ES-I3 (cell line): ENCODE measurements at regions not wholly inside any gene's neighbourhood (a gene's known extent, or its start where the extent isn't known, plus 50 kb on each side); places are given as distances from the start of the nearest gene placed in this dataset.

Experiments
- H3K36me3 ChIP-seq: 2 replicates; pipeline ENCODE4 v1.6.1; 2013; ENCODE audit warnings: mild to moderate bottlenecking, low read length, control low read depth, moderate library complexity; ENCODE audit not compliant: insufficient read depth
- H3K4me1 ChIP-seq: 2 replicates; pipeline ENCODE4 v1.6.1; 2013; ENCODE audit warnings: mild to moderate bottlenecking, control low read depth, low read length; ENCODE audit not compliant: insufficient read depth
- H3K9ac ChIP-seq: 2 replicates; pipeline ENCODE4 v1.6.1; 2013; ENCODE audit warnings: low read depth, mild to moderate bottlenecking, low read length, moderate library complexity
- H3K9me3 ChIP-seq: 2 replicates; pipeline ENCODE4 v1.6.1; 2013; ENCODE audit warnings: mild to moderate bottlenecking, low read length, moderate library complexity; ENCODE audit not compliant: control insufficient read depth, insufficient read depth

DNA sequence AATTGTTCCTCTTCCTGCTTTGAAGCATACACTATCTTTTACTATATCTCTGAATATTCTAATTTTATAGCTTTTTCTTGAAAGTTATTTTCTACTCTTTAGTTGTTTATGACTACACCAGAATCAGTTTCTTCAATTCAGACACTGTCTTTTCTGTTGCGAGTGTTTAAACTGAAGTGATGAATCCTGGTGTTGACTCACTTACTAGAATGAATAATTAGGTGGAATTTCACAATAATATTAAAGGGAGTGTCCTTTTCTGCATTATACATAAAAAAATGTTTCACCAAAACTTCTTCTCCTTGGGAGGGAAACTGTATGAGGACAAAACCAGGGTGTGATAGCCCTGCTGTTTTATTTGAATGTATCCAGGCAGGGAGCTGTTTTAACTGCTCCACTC lies 1383.1 kb downstream of the C4orf33 start:
- H3K4me1 ChIP-seq, result no peaks in the 10 kb centered on the region
- H3K9ac ChIP-seq, result no peak overlapping the region
- H3K36me3 ChIP-seq, result no peaks in the 10 kb centered on the region
- no peaks in the 10 kb centered on the region for H3K9me3 ChIP-seq

DNA sequence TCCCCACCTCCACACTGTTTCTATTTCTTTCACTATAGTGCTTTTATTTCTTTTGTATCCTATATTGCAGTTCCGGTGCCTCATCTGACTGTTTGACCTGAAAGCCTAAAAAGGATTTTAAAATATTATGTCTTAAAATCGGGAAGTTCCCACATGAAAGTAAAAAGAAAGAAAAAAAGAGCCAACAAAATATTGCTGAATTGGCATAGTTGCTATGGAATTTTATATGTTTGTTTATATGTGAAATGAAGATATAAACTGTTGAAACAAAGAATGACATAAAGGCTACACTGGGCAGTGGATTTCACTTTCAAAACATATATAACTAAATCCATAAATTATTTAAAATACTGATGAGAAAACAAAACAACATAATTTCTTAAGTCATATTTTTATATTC lies 1383.7 kb downstream of the C4orf33 start:
- no peaks in the 10 kb centered on the region for H3K36me3 ChIP-seq
- no peaks in the 10 kb centered on the region for H3K9me3 ChIP-seq
- no peak overlapping the region for H3K9ac ChIP-seq
- H3K4me1 ChIP-seq, result no peaks in the 10 kb centered on the region

DNA sequence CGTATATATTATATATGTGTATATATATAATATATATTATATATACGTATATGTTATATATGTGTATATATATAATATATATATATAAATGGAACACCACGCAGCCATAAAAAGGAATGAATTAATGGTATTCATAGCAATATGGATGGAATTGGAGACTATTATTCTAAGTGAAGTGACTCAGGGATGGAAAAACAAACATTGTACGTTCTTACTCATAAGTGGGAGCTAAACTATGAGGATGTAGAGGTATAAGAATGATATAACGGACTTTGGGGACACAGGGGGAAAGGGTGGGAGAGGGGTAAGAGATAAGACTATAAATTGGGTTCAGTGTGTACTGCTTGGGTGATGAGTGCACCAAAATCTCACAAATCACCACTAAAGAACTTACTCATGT lies 1388.9 kb downstream of the C4orf33 start:
- no peaks in the 10 kb centered on the region for H3K9me3 ChIP-seq
- no peaks in the 10 kb centered on the region for H3K4me1 ChIP-seq
- H3K9ac ChIP-seq, result no peak overlapping the region
- no peaks in the 10 kb centered on the region for H3K36me3 ChIP-seq

DNA sequence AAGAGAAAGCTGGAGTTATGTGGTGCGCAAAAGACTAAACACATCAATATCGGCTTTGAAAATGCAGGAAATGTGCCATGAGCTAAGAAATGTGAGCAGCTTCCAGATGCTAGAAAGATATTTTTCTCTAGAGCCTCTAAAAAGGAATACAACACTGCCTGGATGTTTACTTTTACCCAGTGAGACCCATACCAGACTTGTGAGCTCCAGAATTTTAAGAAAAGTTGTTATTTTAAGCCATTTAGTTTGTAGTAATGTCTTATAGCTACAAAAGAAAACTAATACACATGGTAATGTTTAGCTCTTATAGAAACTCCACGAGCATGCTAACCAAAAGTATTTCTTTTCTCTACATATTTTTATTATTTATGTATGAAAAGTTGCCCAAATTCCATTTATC lies 1389.4 kb downstream of the C4orf33 start:
- no peak overlapping the region for H3K9ac ChIP-seq
- H3K9me3 ChIP-seq, result no peaks in the 10 kb centered on the region
- no peaks in the 10 kb centered on the region for H3K4me1 ChIP-seq
- H3K36me3 ChIP-seq, result no peaks in the 10 kb centered on the region

DNA sequence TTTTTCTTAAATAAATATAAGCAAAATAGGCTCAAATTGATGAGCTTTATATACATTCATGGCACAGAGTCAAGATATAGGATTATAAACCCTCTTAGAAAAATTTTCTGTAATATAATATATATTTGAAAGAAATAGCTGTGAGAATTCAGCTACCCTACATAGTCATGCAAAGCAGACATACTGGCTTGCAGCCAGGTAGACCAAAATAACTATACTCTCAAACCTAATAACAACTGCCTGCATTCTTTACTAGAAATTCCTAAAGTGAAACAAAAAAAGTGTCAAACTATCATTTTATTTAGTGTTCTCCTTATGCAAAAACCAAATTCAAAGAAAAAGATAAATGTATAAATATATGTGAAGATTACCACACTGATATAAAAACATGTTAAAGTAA lies 1390.2 kb downstream of the C4orf33 start:
- Histone ChIP-seq H3K9ac (no peak overlapping the region), H3K4me1 (no peaks in the 10 kb centered on the region), H3K9me3 (peaks cover 3% of the 10 kb centered on the region; the same call in 1 of the 2 replicates), H3K36me3 (no peaks in the 10 kb centered on the region)

DNA sequence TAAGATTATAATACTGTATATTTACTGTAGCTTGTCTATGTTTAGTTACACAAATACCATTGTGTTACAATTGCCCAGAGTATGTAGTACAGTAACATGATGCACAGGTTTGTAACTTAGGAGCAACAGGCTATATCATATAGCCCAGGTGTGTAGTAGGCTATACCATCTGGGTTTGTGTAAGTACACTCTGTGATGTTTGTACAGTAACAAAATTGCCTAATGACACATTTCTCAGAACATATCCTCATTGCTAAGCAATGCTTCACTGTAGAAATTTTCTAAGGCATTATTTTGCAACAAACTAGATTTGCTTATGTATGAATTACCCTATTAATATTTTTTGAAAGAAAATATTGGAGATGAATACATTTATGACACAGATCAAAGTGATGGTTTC lies 1390.9 kb downstream of the C4orf33 start:
- H3K9ac ChIP-seq, result no peak overlapping the region
- H3K4me1 ChIP-seq, result no peaks in the 10 kb centered on the region
- peaks cover 3% of the 10 kb centered on the region; the same call in 1 of the 2 replicates for H3K9me3 ChIP-seq
- H3K36me3 ChIP-seq, result no peaks in the 10 kb centered on the region

DNA sequence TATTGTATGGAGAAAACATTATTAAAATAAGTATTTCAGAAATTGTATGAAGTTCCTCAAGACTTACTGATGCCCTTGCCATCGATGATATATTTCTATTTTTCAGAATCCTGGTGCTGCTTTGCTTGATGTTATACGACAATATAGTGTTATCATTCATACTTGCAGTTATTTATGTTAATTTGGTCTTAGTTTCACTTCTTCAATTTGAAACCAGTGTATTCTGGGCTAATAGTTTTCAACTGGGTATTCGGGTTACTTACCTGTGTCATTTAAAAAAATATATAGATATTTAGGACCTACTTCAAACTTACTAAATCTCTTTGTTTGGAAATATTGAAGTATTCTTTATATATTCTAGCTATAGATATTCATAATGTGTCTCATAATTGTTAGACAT lies 1414.7 kb downstream of the C4orf33 start:
- H3K36me3 ChIP-seq, result no peaks in the 10 kb centered on the region
- H3K9ac ChIP-seq, result no peak overlapping the region
- no peaks in the 10 kb centered on the region for H3K9me3 ChIP-seq
- H3K4me1 ChIP-seq, result no peaks in the 10 kb centered on the region

DNA sequence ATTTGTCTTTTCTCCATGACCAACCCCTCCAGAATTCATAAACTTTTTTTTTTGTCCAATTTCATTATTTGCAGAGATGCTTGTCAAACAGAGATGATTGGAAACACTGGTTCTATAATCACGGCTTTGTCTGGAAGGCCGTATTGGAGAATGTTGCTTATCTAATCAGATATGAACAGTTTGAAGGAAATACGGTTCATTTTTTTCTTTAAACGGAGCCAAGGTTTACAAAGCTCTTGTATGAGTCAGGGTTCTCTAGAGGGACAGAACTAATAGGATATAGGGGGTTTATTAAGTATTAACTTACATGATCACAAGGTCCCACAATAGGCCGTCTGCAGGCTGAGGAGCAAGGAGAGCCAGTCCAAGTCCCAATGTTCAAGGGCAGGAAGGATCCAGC lies 1415.8 kb downstream of the C4orf33 start:
- H3K9me3 ChIP-seq, result no peaks in the 10 kb centered on the region
- no peak overlapping the region for H3K9ac ChIP-seq
- no peaks in the 10 kb centered on the region for H3K36me3 ChIP-seq
- H3K4me1 ChIP-seq, result no peaks in the 10 kb centered on the region

DNA sequence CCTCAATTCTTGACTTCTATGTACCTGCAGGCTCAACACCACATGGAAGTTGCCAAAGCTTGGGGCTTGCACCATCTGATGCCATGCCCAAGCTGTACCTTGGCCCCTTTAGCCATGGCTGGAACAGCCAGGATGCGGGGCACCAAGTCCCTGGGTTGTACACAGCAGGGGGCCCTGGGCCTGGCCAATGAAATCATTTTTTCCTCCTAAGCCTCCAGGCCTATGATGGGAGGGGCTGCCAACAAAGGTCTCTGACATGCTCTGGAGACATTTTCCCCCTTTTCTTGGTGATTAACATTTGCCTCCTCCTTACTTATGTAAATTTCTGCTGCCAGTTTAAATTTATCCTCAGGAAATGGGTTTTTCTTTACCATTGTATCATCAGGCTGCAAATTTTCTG lies 1428.1 kb downstream of the C4orf33 start:
- H3K9me3 ChIP-seq, result peaks cover 4% of the 10 kb centered on the region
- H3K36me3 ChIP-seq, result no peaks in the 10 kb centered on the region
- H3K9ac ChIP-seq, result no peak overlapping the region
- no peaks in the 10 kb centered on the region for H3K4me1 ChIP-seq

DNA sequence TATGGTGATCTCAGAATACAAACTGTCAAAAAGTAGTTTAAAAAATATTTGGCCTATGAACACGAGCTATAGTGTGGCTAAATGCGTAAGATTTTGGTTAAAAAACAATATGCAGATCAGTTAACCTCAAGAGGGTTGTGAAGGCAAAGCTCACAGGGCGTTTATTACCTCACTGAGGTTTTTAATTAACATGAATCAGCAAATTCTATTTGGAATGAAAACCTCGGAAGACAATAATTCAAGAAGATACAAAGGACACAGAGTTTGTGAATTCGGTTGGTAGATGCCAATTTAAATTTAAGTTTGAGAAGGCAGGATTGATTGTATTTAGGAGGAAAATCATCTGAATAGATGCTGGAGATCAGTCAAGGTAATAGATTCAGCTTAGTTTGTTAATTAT lies 1434.6 kb downstream of the C4orf33 start:
- Histone ChIP-seq H3K36me3 (no peaks in the 10 kb centered on the region), H3K9me3 (no peaks in the 10 kb centered on the region), H3K9ac (no peak overlapping the region), H3K4me1 (no peaks in the 10 kb centered on the region)

DNA sequence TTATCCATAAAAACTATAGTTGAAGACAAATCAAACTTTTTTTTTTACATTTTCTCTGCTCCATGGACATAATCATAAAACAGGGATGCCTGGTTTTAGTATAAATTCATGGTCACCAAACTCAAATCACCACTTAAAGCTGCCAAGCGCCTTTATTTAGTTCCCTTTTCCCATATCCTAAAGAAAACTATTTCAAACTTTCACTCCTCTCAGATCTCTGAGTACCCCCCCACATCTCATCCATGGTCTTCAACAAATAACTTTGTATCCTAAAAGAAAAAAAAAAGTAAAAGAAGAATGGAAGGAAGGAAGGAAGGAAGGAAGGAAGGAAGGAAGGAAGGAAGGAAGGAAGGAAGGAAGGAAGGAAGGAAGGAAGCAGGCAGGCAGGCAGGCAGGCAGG lies 1438.7 kb downstream of the C4orf33 start:
- no peaks in the 10 kb centered on the region for H3K36me3 ChIP-seq
- no peak overlapping the region for H3K9ac ChIP-seq
- H3K4me1 ChIP-seq, result no peaks in the 10 kb centered on the region
- H3K9me3 ChIP-seq, result no peaks in the 10 kb centered on the region

DNA sequence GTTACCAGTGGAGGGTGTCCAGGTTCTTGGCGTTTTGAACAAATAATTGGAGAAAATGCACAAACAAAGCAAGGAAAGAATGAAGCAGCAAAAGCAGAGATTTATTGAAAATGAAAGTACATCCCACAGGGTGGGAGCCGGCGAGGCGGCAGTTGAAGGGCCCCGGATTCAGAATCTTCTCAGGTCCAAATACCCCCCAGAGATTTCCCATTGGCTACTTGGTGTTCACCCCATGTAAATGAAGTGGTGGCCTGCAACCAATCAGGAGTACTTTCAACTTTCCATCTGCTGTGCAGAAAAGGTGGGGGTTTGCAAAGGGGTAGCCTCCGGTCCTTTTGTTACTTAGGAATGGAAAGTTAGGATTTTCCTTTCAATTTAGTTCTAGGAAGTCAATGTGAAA lies 1447.0 kb downstream of the C4orf33 start:
- Histone ChIP-seq H3K9ac (no peak overlapping the region), H3K4me1 (no peaks in the 10 kb centered on the region), H3K9me3 (no peaks in the 10 kb centered on the region), H3K36me3 (no peaks in the 10 kb centered on the region)

DNA sequence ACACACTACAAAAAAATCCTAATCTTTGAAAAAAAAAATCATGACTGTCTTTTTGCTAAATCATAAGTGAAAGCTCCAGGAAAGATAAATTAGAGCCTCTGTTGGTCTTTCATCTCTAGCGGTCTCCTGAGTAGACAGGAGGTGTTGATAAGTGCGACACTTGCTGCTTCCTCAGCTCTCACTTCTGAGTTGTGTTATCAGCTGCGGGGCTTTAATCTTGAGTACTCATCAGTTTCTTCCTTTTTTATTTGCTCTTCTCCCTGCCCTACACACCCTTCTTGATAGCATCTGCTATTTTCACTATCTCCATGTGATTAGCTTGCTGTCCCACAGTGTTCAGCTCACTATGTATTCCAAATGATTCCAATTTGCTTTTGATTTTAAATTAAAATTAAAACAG lies 1449.2 kb downstream of the C4orf33 start:
- Histone ChIP-seq H3K4me1 (no peaks in the 10 kb centered on the region), H3K36me3 (no peaks in the 10 kb centered on the region), H3K9ac (no peak overlapping the region), H3K9me3 (no peaks in the 10 kb centered on the region)

DNA sequence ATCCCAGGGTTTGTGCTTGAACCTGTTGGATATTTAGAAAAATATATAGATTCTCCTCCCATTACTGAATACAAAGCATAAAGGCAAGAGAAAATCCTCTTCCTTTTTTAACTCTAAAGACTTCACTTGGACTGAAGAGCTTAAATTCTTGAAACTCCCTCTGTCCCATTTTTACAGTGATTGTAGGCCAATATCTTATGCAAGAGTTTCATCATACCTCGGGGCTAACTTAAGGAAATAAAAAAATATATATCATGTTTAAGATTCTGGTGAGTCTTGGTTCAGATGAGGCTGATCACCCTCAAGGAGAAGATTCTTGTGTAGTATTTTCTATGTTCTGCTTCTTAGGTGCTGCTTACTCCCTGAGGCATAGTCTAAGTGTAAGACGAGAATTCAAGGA lies 1449.6 kb downstream of the C4orf33 start:
- H3K9me3 ChIP-seq, result no peaks in the 10 kb centered on the region
- no peak overlapping the region for H3K9ac ChIP-seq
- no peaks in the 10 kb centered on the region for H3K36me3 ChIP-seq
- H3K4me1 ChIP-seq, result no peaks in the 10 kb centered on the region

DNA sequence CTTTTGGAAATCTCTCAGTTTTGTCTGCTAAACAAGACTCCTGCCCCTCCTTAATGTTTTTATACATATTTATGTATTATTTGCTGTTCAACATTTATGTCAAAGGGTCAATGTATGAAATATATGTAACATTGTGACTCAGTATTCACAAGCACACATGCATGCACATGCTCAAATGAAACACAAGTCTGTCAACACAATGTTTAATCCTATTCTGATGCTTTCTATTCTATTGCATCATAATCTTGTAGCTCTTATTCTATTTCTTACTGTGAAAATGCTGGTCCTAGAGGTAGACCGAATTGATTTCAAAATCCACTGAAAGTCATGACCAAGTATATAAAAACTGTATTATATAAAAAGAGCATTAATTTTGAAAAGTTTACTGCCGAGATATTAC lies 1463.3 kb downstream of the C4orf33 start:
- Histone ChIP-seq H3K36me3 (no peaks in the 10 kb centered on the region), H3K9me3 (no peaks in the 10 kb centered on the region), H3K4me1 (no peaks in the 10 kb centered on the region), H3K9ac (no peak overlapping the region)

DNA sequence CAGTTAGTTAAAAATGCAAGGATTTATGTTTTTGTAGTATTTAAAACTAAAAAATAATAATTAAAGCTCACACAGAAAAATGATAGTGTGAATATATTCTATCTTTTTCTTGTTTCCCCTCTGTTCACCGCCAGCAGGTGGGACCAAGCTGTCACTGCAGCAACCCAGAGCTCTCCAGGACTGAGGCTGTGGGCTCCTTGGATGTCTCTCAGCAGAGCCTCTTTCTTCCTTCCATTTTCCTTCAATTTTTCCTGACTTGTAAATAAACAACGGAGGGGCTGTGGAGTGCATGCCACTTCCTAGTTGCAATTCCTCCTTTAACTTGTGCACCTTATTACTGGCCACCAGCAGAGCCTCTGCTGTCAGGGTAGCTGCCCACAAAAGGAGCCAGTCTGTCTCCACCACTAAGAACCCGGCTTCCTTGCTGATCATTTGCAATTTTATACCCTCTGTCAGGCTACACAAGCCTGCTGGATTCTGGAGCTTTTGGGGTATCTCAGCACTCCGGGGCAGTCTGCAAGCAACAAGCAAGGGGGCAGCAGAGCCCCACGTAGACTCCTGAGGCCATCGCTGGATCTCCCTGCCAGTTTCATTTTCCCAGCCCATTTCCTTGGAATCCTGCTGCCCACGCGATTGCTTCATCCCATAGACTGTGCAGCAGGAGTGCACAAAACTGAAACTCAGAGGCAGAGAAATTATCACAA lies 1467.4 kb downstream of the C4orf33 start:
- H3K4me1 ChIP-seq, result no peaks in the 10 kb centered on the region
- H3K9me3 ChIP-seq, result peaks cover 4% of the 10 kb centered on the region
- H3K9ac ChIP-seq, result peak overlapping the region; percentile 22; the same call in 1 of the 2 replicates
- no peaks in the 10 kb centered on the region for H3K36me3 ChIP-seq
